ENCODE measurements at regions not wholly inside any gene's neighbourhood (a gene's known extent, or its start where the extent isn't known, plus 50 kb on each side); places are given as distances from the start of the nearest gene placed in this dataset.

DNA sequence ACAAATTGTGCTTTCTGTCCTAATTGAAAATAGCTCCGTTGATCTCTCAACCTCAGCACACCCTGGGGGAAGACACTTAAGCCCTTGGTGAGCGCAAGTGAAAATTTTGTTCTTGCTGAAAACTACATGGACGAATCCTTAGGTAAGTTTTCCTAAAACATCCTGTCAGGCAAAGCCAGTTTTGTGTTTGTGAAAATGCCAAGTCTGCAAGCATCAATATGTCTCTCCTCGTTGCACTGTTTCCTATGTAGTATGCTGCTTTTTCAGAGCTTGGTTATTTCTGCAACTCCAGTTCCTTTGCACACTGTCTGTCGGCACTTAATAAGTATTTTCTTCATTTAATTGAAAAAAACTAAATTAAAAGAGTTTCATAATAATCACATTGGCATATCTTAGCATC, 146.9 kb upstream of the POU3F3 start:
- Histone ChIP-seq H3T11ph (ENCODE audit: low read length) (no peak overlapping the region), H2AFZ (ENCODE audit: low read length) (no peak overlapping the region)

More for the DNA sequence above, 146.9 kb upstream of the POU3F3 start:
- Histone ChIP-seq H2BK12ac (ENCODE audit: insufficient read length, low read depth, low read length) (no peak overlapping the region), H3K14ac (ENCODE audit: insufficient read depth, low read length) (no peak overlapping the region), H3K4me2 (ENCODE audit: insufficient read depth, insufficient read length, low read length) (no peak overlapping the region), H3K79me2 (ENCODE audit: insufficient read depth, low read length) (no peaks in the 10 kb centered on the region), H4K20me1 (ENCODE audit: control insufficient read depth, insufficient read depth, insufficient read length) (no peaks in the 10 kb centered on the region), H3K18ac (ENCODE audit: insufficient read length, low read depth, low read length) (no peak overlapping the region), H4K8ac (replicated peaks; ENCODE audit: insufficient read length, low read depth, low read length) (no peak overlapping the region), H3K27me3 (ENCODE audit: insufficient read depth, low read length) (no peaks in the 10 kb centered on the region), H4K91ac (ENCODE audit: insufficient read length, low read depth, low read length) (no peak overlapping the region), H2BK15ac (ENCODE audit: low read depth, low read length) (no peak overlapping the region), H2BK5ac (ENCODE audit: insufficient read length, low read length) (no peak overlapping the region), H2AK5ac (ENCODE audit: insufficient read length, low read length) (no peak overlapping the region), H3K56ac (ENCODE audit: insufficient read length, low read depth, low read length) (no peak overlapping the region), H3K4ac (ENCODE audit: low read depth, low read length) (no peak overlapping the region), H3K23me2 (ENCODE audit: insufficient read length, low read depth, low read length, poor library complexity, severe bottlenecking) (no peaks in the 10 kb centered on the region), H3K27ac (ENCODE audit: insufficient read length, low read depth, low read length) (no peak overlapping the region), H3K79me1 (ENCODE audit: insufficient read depth, low read depth, low read length, poor library complexity, severe bottlenecking) (no peaks in the 10 kb centered on the region), H2BK20ac (ENCODE audit: low read depth, low read length, poor library complexity, severe bottlenecking) (no peak overlapping the region), H3K4me1 (ENCODE audit: insufficient read depth, low read length) (no peaks in the 10 kb centered on the region), H3K9me3 (ENCODE audit: control insufficient read depth, low read depth, low read length) (no peaks in the 10 kb centered on the region), H4K5ac (ENCODE audit: insufficient read length, low read depth, low read length) (no peak overlapping the region), H3K23ac (ENCODE audit: insufficient read length, low read depth, low read length) (no peak overlapping the region), H3K9ac (ENCODE audit: extremely low read depth, insufficient read length, low read length) (no peak overlapping the region), H2BK120ac (ENCODE audit: low read depth, low read length, poor library complexity, severe bottlenecking) (no peak overlapping the region)
- no peak overlapping the region; a peak in 1 of 7 replicates for H3K27ac Mint-ChIP-seq
- TF ChIP-seq, protein P1, sequence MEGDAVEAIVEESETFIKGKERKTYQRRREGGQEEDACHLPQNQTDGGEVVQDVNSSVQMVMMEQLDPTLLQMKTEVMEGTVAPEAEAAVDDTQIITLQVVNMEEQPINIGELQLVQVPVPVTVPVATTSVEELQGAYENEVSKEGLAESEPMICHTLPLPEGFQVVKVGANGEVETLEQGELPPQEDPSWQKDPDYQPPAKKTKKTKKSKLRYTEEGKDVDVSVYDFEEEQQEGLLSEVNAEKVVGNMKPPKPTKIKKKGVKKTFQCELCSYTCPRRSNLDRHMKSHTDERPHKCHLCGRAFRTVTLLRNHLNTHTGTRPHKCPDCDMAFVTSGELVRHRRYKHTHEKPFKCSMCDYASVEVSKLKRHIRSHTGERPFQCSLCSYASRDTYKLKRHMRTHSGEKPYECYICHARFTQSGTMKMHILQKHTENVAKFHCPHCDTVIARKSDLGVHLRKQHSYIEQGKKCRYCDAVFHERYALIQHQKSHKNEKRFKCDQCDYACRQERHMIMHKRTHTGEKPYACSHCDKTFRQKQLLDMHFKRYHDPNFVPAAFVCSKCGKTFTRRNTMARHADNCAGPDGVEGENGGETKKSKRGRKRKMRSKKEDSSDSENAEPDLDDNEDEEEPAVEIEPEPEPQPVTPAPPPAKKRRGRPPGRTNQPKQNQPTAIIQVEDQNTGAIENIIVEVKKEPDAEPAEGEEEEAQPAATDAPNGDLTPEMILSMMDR (conservative IDR thresholded peaks at IDR 0.05) = no peak
- no peaks in the 10 kb centered on the region for H3K36me3 Mint-ChIP-seq (ENCODE audit: insufficient read depth in 1 of 3, low read depth in 3 of 3)
- DNase-seq = no peak
- WGBS (ENCODE audit: extremely low coverage, insufficient read length, low lambda C conversion rate) = no CpG with 5 or more reads among the region's 5 CpGs
- H3K27me3 Mint-ChIP-seq (ENCODE audit: low read depth) = no peaks in the 10 kb centered on the region
- H3K9me3 Mint-ChIP-seq = no peaks in the 10 kb centered on the region
- H3K4me3 Mint-ChIP-seq = no peak overlapping the region
- H3K4me1 Mint-ChIP-seq = peaks cover 23% of the 10 kb centered on the region in 2 experiments

All from H9 (cell line).